ENCODE measurements at regions not wholly inside any gene's neighbourhood (a gene's known extent, or its start where the extent isn't known, plus 50 kb on each side); places are given as distances from the start of the nearest gene placed in this dataset.

- DNase-seq = no peak
These were observed 57.4 kb upstream of the ADO start for GRCh38 chr10:62746951-62747729.

GRCh38 chr10:62748386-62748785 is 56.1 kb upstream of the ADO start:
- DNase-seq = no peak

- DNase-seq = peak in 1 of 5 experiments; percentile 52
These were observed 55.3 kb upstream of the ADO start for GRCh38 chr10:62749093-62749683.
